HG03175 (cell line): ENCODE measurements at regions not wholly inside any gene's neighbourhood (a gene's known extent, or its start where the extent isn't known, plus 50 kb on each side); places are given as distances from the start of the nearest gene placed in this dataset.

Source experiments
- ATAC-seq: cut with Tn5 transposase; IDR thresholded peaks from one replicate; pipeline ENCODE4 v1.9.1; 2021; ENCODE audit warnings: mild to moderate bottlenecking, moderate library complexity; ENCODE audit not compliant: unreplicated experiment

DNA sequence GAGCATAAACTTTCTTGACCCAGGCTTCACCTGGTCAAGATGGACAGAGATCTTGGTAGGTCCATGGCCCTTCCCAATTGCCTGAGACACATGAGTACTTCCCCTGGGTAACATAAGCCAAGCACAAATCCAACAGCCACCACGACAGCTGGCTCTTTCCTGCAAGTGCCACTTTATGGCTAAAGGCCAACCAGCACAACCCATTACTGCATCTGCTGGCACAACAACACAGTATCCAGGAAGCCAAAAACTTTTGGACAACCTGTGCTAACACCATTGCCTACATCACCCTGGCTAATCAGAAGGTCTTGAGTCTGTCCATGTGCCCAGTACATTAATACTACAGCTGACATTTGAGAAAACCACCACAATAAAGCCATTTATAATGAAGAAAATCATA is 548.0 kb upstream of the SEMA3D start:
- ATAC-seq, result no peak

GRCh38 chr7:85733169-85733915 is 546.5 kb upstream of the SEMA3D start:
- ATAC-seq, result no peak

- no peak for ATAC-seq
Observed at GRCh38 chr7:85730012-85730411, 543.2 kb upstream of the SEMA3D start.

DNA sequence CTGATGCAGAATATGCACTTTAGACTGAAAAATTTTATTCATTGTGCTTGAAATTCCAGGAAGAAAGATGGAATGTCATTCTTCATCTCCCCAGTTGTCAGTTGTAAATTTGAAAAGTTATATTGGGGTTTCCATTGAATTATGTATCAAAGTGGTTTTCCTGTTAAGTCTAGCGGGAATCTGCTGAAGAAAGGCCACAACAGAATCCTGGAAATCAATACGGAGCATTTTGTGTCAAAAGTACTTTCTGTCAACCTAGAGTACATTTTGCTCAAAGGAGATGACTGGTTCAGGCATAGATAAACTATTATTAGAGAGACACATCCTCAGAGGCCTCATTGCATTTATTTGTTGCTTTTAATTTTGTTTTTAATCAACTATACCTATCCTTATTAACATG is 538.2 kb upstream of the SEMA3D start:
- ATAC-seq, result no peak

DNA sequence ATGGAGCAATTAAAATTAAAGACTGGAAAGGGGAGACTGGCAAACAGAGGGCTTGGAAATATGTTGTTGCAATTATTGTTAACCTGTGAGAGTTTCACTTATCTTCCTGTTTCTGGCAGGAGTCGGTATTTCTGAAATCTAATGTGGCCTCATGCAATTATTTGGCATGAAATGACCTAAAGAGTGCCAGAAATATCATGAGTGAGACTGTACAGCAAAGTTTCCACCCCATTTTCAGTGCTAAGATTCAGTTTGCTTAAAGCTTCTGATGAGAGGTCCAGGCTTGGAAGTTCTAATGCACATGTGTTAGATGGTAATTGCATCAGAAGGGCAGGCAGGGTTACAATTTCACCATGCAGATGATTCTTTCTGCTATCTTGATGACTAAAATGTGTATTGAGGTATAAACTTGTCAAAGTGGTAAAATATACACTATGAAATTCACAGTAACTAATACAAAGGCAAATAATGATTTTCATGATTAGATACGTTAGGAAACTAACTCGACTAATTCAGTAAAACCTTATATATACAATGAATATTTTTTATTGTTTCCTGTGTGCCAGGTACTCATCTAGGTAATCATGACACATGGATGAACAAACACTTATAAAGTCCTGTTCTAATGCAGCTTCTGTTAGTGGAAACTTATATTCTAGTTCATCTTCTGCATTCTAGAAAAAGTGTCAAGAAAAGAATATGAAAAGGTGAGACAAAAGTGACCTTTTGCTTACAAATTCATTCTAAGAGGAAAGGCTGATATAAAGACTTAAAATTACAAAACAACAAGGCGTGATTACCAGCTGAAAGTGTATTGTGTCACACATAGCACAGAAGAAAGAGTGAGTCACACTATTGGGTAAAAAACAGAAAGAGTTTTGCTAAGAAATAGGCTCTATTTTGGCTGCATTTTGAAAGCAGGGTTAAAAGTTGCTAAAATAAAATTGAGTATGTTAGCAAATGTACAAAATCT is 533.4 kb upstream of the SEMA3D start:
- ATAC-seq, result no peak

DNA sequence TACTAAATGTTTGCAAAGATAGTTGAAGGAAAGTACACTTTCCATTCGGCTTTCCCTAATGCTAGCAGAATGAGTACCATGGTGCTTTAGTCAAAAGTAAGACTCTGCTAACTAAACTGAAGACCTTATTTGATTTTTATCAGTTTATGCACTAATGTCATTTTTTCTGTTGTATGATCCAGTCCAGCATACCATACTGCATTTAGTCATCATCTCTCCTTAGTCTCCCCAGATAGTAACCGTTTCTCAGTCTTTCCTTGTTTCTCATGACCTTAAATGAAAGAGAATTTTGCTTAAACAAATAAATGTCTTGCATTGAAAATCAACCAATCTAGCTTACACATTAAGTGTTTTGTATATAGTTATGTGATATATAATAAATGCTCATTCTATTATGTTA is 529.5 kb upstream of the SEMA3D start:
- ATAC-seq, result no peak

DNA sequence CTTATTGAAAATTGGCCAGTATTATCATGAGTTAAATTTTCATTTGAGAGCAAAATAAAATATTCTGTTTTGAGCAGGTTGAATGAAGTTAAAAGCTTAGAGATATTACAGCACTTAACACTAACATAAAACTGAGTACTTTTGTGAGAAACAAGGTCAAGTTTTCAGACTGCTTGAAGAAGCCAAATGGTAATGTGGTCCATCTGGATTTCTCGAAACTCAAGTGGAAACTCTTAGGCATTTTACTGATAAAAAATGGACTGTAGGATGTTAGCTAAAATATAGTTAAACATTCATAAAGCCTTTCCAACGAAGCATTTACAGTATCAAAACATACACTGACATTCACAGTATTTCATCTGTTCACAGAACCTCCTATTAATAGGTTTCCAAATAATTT is 528.1 kb upstream of the SEMA3D start:
- no peak for ATAC-seq

DNA sequence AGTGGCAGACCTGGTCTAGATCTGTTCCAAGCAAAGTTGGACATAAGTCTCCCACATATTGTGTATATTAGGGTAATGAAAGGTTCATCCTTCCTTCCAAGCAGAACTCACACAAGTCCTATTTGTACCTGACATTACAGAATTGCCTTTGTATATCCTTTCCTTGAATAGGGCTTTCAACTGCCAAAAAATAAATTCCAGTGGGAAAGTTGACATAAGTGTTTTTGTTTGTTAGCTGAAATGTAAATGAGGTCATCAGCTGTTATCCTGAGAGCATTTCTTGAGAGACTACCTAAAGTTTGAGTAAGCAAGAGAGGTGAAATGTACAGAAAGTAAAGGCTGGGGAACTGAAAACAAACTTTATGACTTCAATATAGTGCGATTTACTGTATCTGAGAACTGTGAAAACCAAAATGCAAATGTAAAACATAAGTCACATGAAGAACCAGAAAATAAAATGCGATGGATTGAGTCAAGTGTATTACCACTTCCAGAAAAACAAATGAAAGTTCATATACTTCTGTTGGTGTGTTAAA is 527.3 kb upstream of the SEMA3D start:
- ATAC-seq, result no peak

GRCh38 chr7:85713171-85713570 is 526.3 kb upstream of the SEMA3D start:
- no peak for ATAC-seq

DNA sequence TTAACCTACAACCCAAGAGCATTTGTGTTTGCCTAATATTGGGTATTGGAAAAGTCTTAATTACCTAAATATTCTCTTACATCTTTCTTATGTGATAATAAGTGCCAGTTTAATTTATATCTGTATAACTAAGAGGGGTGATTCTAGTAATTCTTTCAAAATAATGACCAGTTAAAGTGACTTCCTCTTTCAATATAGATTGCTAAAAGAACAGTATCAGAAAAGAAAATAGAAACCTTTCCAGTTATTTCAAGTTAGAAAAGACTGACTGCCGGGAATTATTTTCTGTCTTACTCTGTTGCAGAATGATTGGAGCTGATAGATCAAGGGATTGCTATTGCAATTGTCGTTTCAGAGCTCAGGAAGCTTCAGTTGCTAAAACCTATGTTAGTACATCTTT is 525.0 kb upstream of the SEMA3D start:
- no peak for ATAC-seq

DNA sequence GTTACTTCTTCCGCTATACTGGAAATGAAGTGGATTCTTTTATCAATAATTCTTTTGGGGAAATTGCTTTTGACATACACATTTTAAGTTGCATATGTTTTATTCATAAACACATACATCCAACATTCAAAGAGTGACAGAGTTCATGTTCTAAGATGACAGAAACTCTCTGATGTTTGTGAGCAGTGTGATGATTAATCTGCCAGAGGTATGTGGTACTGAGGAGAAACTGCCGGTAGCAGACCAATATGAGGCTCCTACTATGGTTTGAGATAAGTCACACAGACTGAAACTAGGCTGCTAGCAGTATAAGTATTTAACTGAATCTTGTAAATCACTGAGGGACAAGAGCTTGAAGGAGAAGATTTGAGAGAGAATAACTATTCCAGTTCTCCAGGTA is 524.1 kb upstream of the SEMA3D start:
- ATAC-seq, result no peak

DNA sequence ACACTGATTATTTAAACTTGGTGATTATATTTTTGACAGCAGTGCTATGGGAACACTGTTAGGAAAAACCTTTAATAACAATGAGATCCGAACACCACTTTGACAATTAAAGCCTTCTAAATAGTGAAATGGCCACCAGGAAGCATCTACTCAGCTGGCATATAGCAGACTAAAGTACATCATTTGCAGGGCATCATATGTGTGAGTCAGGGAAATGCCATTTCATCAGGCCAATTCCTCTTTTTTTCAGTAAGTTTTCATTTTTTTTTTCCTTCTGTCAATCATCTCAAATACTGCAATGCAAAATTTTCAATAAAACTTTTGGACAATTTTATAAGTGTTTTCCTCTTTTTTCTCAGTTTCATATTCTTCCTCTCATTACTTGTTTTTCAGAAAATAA is 521.4 kb upstream of the SEMA3D start:
- ATAC-seq, result no peak

DNA sequence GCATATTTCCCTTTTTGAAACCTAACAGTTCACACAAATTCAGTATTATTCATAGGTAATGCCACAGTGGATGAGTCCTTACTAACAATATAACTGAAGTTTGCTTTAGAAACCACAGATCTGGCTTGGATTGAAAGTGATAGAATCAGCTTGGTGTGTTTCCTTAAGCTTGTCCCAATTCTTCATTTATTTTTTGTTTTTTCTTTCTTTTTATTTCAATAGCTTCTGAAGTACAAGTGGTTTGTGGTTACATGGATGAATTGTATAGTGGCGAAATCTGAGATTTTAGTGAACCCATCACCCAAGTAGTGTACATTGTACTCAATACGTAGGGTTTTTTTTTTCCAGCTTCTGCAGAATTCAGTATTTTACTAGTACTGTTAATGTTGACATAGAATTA is 518.2 kb upstream of the SEMA3D start:
- ATAC-seq, result no peak

DNA sequence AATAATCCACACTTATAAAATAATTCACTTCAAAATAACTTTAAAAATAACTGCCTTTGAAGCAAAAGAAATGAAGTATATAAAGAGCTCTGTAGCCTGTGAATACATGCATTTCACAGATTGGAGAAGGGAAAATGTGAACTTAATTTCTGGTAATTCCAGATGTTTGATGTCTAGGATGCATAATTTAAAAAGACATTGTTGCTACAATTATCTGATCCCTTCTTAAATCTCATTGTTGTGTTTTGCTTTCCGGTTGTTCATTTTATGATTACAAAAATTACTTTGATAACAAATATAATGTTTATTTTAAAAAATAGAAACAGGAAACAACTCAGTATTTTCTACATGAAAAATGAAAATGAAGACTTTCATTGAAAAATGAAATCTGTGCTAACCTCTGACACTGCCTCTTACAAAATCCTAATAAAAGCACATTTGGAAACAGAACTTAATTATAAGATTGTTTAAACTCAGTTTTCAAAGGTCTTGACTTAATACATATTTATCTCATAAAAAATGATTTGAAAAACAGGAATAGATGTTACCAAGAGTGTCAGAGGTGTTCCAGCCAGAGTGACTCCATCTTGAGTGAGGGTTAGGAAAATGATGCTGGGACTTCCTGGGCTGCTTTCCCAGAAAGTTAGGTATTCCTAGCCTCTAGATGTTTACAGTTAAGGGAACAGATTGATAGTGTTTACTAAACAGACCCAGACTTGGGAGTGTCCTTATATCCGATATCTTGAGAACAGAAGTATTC is 516.6 kb upstream of the SEMA3D start:
- no peak for ATAC-seq

DNA sequence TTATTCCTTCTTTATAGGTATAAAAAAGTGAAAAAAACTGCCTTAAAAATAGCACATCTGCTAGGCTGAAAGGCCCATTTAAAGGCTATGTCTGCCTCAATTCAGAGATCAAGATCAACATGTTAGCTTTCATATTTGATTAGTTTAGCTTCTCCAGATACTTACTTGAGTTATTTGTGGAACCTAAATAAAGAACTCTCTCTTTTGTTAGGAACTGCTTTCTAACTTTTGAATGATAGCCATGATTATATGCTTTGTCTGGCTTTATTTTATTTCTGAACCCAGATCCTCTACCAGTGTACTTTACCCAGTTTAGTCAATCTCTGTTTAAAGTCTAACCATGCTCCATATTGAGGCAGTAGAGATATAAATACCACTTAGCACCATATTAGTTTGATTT is 515.5 kb upstream of the SEMA3D start:
- no peak for ATAC-seq

- ATAC-seq, result no peak
Observed at GRCh38 chr7:85699482-85699881, 512.6 kb upstream of the SEMA3D start.

- no peak for ATAC-seq
Observed at GRCh38 chr7:85695533-85695932, 508.7 kb upstream of the SEMA3D start.

- no peak for ATAC-seq
Observed at GRCh38 chr7:85695041-85695440, 508.2 kb upstream of the SEMA3D start.

GRCh38 chr7:85693326-85693725 is 506.5 kb upstream of the SEMA3D start:
- ATAC-seq, result no peak

DNA sequence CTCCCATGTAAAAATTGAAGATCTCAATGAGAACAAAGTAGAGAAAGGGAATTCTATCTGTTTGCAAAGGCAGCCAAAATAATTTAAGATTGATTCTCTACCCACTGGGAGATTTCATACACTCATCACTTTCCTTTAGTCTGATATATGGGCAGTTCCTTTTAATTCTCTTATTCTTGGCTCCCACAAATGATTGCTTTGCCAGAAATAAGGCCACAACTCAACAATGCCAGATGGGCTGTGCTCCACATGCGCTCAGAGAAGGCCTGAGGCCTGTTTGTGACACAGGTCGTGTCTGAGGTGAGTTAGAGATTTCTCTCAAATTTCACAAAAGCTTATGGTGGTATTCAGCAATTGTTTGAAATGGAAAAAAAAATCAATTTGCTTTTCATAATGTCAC is 501.9 kb upstream of the SEMA3D start:
- no peak for ATAC-seq
